ENCODE measurements at regions not wholly inside any gene's neighbourhood (a gene's known extent, or its start where the extent isn't known, plus 50 kb on each side); places are given as distances from the start of the nearest gene placed in this dataset.

DNA sequence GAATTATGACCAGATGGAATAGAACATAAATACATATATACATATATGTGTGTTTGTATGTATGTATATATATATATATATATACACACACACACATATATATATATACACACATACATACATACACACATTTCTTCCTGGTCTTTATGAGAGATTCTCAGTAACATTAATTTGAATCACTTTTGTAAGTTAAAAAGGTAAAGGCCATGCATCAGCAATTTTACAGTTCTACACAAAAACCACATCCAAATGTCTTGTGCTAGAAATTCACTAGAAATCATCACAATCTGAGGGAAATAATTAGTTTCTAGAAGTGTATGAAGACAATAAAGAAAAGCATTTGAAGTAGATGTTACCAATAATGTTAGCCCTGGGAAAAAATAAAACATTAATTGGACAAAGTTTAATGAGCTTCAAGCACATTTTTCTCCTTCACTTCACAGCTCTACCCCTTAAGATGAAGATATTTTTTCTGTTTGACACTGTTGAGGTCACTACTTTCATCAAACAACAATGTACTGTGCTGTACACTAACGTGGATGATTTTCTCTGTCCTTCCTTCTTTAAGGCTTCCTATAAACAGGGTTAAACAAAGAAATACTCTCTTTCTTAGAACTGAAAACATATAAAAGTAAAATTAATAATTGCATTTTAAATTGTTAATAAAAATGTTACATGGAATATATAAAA lies 189.2 kb upstream of the NR4A3 start:
- TF ChIP-seq, protein P1, sequence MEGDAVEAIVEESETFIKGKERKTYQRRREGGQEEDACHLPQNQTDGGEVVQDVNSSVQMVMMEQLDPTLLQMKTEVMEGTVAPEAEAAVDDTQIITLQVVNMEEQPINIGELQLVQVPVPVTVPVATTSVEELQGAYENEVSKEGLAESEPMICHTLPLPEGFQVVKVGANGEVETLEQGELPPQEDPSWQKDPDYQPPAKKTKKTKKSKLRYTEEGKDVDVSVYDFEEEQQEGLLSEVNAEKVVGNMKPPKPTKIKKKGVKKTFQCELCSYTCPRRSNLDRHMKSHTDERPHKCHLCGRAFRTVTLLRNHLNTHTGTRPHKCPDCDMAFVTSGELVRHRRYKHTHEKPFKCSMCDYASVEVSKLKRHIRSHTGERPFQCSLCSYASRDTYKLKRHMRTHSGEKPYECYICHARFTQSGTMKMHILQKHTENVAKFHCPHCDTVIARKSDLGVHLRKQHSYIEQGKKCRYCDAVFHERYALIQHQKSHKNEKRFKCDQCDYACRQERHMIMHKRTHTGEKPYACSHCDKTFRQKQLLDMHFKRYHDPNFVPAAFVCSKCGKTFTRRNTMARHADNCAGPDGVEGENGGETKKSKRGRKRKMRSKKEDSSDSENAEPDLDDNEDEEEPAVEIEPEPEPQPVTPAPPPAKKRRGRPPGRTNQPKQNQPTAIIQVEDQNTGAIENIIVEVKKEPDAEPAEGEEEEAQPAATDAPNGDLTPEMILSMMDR (IDR thresholded peaks at IDR 0.05): no peak
- no peak for TF ChIP-seq POLR2A (IDR thresholded peaks at IDR 0.05)
